GM12801 (cell line): ENCODE measurements at regions not wholly inside any gene's neighbourhood (a gene's known extent, or its start where the extent isn't known, plus 50 kb on each side); places are given as distances from the start of the nearest gene placed in this dataset.

Experiments
- CTCF ChIP-seq: IDR thresholded peaks from one replicate; pipeline ENCODE4 v1.5.1; 2011; ENCODE audit warnings: control low read depth; ENCODE audit not compliant: insufficient read length; ENCODE audit errors: extremely low read depth

DNA sequence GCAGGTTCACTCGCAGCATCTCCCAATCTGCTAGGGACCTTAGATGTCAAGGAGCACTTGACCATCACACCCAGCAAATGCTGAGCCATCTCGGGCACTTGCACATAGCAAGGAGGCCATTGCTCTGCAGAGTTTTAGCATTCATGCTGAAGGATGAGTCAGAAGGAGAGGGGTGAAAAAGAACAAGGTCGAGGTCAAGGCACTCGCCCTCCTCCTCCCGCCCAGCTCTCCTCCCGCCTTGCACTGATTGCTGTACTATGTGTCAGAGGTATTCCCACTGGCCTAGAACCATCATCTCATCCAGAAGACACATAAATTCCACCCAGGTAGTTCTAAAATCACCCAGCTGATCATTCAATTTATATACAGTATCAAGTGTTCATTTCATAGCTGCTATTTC lies 255.1 kb upstream of the SP4 start:
- TF ChIP-seq CTCF: no peak

- TF ChIP-seq CTCF: no peak
Measured at GRCh38 chr7:21173436-21173835, 254.4 kb upstream of the SP4 start.

DNA sequence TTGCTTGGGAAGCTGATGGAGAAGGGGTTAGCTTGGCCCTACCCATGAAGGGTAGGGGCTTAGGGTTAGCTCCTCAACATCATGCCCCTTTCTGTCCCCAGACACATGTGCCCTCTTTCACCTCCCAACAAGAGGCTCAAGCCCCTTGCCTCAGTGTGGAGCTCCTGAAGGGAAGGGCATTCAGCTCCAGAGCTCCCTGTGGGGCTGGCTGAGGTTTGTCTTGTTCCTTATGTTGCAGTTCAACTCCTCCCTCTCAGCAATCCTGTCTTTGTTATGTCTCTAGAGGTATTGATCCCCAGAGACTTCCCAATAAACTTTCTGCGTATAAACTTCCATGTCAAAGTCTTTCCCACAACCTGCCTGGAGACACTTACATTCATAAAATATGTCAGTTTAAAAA lies 252.2 kb upstream of the SP4 start:
- TF ChIP-seq CTCF: no peak

GRCh38 chr7:21184942-21185652 lies 242.8 kb upstream of the SP4 start:
- no peak for TF ChIP-seq CTCF

DNA sequence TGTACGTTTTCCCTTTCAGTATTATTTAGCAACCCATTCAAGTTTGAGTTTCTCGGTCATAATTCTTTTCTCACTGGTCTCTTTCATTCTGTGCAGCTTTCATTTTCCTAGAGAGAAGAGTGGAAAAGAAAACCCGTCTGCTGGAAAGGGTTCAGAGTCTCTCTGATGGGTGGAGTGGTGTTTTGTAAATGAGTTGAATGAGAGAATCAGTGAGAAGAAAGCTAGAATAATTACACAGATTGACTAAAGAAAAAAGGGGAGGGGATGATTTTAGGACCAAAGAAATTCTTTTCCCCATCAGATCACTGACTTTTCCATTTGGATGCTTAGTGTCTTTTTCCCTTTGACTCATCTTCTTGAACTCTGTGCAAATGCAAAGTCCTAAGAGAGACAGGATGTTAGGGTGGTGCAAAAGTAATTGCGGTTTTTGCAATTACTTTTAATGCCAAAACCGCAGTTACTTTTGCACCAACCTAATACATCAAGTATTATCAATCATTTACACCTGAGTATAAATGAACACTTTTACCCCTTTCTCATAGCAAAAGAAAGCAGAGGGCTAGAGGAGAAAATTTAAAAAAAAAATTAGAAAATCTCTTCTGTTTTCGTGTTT lies 242.1 kb upstream of the SP4 start:
- no peak for TF ChIP-seq CTCF

GRCh38 chr7:21191321-21192073 lies 236.4 kb upstream of the SP4 start:
- TF ChIP-seq CTCF: no peak

GRCh38 chr7:21192657-21193056 lies 235.2 kb upstream of the SP4 start:
- TF ChIP-seq CTCF: no peak
